HG03521 (cell line): ENCODE measurements at regions not wholly inside any gene's neighbourhood (a gene's known extent, or its start where the extent isn't known, plus 50 kb on each side); places are given as distances from the start of the nearest gene placed in this dataset.

Experiments
- ATAC-seq: cut with Tn5 transposase; IDR thresholded peaks from one replicate; pipeline ENCODE4 v1.9.1; 2021; ENCODE audit warnings: mild to moderate bottlenecking, moderate library complexity; ENCODE audit not compliant: unreplicated experiment

- ATAC-seq, result no peak
These were observed 543.0 kb downstream of the TNS1 start for GRCh38 chr2:217459680-217460405.

GRCh38 chr2:217459016-217459415, 543.8 kb downstream of the TNS1 start:
- ATAC-seq, result no peak

- ATAC-seq, result no peak
These were observed 546.8 kb downstream of the TNS1 start for GRCh38 chr2:217456016-217456415.

GRCh38 chr2:217452928-217453327, 549.9 kb downstream of the TNS1 start:
- ATAC-seq, result no peak

GRCh38 chr2:217451666-217452065, 551.1 kb downstream of the TNS1 start:
- ATAC-seq, result no peak

- no peak for ATAC-seq
These were observed 553.4 kb downstream of the TNS1 start for GRCh38 chr2:217449444-217449843.

GRCh38 chr2:217448860-217449259, 553.9 kb downstream of the TNS1 start:
- no peak for ATAC-seq

- ATAC-seq, result no peak
These were observed 557.1 kb downstream of the TNS1 start for GRCh38 chr2:217445723-217446122.

- ATAC-seq, result no peak
These were observed 557.9 kb downstream of the TNS1 start for GRCh38 chr2:217444932-217445331.

- no peak for ATAC-seq
These were observed 558.3 kb downstream of the TNS1 start for GRCh38 chr2:217444509-217444908.

GRCh38 chr2:217443601-217444000, 559.2 kb downstream of the TNS1 start:
- ATAC-seq, result no peak

- peak; percentile 71 for ATAC-seq
These were observed 562.8 kb downstream of the TNS1 start for GRCh38 chr2:217440000-217440399.

- ATAC-seq, result peak; percentile 42
These were observed 564.0 kb downstream of the TNS1 start for GRCh38 chr2:217438821-217439220.

- no peak for ATAC-seq
These were observed 564.7 kb downstream of the TNS1 start for GRCh38 chr2:217438136-217438535.

GRCh38 chr2:217437290-217437870, 565.4 kb downstream of the TNS1 start:
- no peak for ATAC-seq

GRCh38 chr2:217436386-217436785, 566.4 kb downstream of the TNS1 start:
- ATAC-seq, result no peak

GRCh38 chr2:217434180-217434975, 568.4 kb downstream of the TNS1 start:
- ATAC-seq, result peak; percentile 98

GRCh38 chr2:217433522-217433921, 569.3 kb downstream of the TNS1 start:
- no peak for ATAC-seq

GRCh38 chr2:217431577-217432269, 571.1 kb downstream of the TNS1 start:
- ATAC-seq, result no peak

GRCh38 chr2:217430916-217431576, 571.2 kb upstream of the TNP1 start:
- no peak for ATAC-seq

- no peak for ATAC-seq
These were observed 570.2 kb upstream of the TNP1 start for GRCh38 chr2:217429981-217430500.
